HT-29 (cell line): ENCODE measurements at regions not wholly inside any gene's neighbourhood (a gene's known extent, or its start where the extent isn't known, plus 50 kb on each side); places are given as distances from the start of the nearest gene placed in this dataset. TPM values are rescaled to one million over a fixed set of nuclear protein-coding genes. Genes with fewer than 3 reads are reported as not detected.
"Not testable (repeated sequence)": the region's sequence is repeated elsewhere in the genome, so short reads cannot be mapped to it uniquely, and the experiment has no call there.

Experiments
- DNase-seq: peaks from one replicate; pipeline ENCODE4 v3.0.0-alpha.2; 2015; ENCODE audit warnings: low spot score
- small RNA-seq: library from RNA; depleted of rRNA; stranded (forward); fragments of <200 nt; gene quantifications from one replicate; pipeline ENCODE3, GENCODE V24; 2014

DNA sequence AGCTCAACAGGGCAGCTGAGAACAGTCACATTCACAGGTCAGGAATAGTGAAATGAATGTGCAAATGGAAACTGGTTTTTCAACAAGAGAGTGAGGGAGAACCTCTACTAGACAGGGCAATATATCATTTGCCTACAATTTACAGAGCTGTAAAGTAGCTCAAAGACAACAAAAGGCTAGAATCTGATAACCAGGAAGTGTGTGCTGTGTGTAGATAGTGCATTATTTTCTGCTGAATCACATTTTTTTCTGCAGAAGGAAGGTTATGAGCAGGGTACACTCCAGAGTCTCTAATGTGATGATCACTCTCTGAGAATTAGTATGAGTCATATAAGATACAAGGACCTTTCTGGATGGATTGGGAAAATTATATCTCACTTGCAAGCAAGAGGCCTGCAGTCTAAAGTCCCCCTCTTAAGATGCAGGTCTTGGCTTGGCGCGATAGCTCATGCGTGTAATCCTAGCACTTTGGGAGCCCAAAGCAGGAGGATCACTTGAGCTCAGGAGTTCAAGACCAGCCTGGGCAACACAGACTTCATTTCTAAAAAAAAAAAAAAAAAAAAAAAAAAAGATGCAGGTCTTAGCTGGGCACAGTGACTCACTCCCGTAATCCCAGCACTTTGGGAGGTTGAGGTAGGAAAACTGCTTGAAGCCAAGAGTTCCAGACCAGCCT, 59.9 kb upstream of the COBL start:
- DNase-seq, result peak; percentile 52

DNA sequence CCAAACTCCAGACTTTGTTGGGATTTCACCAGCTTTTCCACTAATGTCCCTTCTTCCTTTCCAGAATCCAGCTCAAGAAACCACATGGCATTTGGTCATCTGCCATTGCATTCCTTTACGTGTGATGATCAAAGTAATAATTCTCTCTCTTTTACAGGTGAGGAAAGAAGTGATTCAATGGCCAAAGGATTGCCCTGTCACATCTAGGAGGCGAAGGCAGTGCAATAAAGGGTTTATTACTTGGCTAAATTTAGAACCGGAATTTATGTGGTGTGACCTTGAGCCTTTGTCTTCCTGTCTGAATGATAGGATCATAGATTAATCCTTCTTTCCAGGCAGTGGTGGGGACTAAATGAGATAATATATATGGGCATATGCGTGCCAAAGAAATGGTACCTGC, 58.3 kb upstream of the COBL start:
- DNase-seq, result no peak

DNA sequence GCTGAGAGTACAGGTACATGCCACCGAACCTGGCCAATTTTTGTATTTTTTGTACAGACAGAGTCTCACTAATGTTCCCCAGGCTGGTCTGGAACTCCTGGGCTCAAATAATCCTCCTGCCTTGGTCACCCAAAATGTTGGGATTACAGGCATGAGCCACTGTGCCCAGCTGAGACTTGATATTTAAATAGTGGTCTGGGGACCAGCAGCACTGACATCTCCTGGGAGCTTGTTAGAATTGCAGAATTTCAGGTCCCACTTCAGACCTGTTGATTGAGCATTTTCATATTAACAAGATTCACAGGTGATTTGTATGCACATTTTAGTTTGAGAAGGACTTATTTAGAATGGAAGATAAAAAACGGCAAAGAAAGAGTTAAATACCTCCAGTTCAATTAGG, 57.0 kb upstream of the COBL start:
- DNase-seq, result not testable (repeated sequence)

DNA sequence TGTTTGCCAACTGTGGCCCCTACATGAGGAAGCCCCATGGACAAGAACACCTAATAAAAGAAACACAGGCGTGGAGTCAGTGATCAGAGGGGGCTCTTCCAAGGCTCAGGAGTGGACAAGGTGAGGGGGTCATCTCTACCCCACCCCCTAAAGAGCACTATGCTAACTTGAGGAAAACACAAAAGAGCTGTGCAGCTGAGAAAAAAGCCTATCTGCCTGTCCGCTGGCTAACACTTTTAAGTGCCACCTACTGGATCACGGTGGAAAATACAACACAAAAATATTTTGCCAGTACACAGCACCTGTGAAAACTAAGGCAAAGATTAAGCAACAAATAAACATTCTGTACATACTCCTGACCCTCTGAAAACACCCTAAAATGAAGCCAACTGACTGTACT, 53.1 kb upstream of the COBL start:
- peak; percentile 55 for DNase-seq

DNA sequence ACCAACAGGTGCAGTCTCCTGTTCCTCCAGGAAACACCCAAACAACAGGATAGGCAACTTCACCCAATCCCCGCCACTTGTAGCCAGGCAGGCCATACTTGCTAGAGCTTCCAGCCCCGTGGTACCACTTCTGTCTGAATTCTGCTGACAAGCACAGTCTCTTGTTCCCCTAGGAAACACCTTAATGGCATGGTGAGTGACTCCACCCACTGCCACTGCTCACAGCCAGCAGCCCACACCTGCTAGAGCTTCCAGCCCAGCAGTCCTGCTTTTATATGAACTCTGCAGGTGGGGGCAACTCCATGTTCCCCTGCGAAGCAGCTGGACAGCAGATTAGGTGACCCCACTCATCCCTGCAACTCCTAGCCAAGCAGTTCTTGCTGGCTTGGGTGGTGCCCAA, 52.6 kb upstream of the COBL start:
- not testable (repeated sequence) for DNase-seq

DNA sequence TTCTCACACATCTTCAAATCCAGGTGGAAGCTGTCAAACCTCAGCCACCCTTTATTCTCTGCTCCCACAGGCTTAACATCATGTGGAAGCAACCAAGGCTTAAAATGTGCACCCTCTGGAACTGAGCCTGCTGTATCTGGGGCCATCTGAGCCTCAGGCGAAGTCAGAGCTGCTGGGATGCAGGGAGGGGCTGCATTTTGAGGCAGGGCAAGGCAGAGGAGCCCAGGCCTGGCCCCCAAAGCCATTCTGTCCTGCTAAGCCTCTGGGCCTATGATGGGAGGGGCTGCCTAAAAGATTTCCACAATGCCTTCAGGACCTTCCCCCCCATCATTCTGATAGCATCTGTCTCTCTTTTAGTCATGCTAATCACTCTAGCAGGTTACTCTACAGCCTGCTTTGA, 51.7 kb upstream of the COBL start:
- DNase-seq, result no peak

DNA sequence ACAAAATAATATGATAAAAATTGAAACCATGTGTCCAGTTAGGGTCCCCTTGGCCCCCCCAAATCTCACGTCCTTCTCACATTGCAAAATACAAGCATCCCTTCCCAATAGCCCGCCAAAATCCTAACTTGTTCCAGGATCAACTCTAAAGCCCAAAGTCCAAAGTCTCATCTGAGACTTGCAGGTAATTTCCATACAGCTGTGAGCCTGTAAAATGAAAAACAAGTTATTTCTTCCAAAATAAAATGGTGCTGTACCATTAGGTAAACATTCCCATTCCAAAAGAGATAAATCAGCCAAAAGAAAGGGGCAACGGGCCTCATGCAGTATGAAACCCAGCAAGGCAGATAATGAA, 51.0 kb upstream of the COBL start:
- no peak for DNase-seq

DNA sequence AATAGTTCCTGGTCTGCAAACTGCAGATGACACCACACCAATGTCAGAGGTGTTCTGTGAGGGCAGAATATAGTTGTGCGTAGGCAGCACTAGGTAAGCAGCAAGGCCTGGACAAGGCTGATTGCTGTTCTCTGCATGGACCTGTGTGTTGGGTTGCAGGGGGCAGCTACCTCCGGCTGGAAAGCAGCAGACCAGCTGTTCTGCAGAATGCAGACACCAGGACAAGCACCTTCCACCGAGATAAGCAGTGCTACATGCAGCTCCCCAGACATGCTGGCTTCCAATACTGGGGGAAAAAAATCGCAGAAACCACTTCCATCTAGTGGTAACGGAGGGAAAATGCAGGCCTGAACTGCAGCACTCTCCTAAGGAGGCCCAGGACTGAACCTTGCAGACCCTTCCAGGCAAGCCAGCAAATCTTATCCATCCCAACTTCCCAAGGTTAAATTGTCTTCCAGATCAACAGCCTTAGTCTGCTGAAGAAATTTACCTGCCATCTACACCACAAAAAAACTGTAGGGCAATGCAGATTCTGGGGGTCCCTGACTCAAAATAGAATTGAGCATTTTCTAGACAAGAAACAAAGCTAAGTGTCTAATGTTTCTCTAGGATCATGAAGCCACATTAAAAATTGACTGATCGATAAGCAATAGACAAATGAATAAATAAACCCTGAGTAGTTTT, 50.5 kb upstream of the COBL start:
- DNase-seq, result peak; percentile 61

Small RNA genes lying in the stretch of these regions (small RNA-seq; reads per million reads assigned to genes)
- gene RF00322 (not detected), gene RN7SL292P (not detected), gene ROBO2P1 (not detected)
